K562 (cell line): ENCODE measurements at regions not wholly inside any gene's neighbourhood (a gene's known extent, or its start where the extent isn't known, plus 50 kb on each side); places are given as distances from the start of the nearest gene placed in this dataset.
A peak's percentile ranks its signal among the peaks of the same experiment; 100 is the strongest.

ENCODE experiments used
- ATAC-seq: fragments of 200-7000 bp; cut with Tn5 transposase; 3 replicates; pipeline ENCODE4 v1.9.1; 2020; ENCODE audit warnings: moderate library complexity
- BruUV-seq: library from RNA; stranded (reverse); fragments of 400-500 nt; replicated peaks from 2 replicates; lab custom pipeline; 2021; lab: Mats Ljungman, UMichigan
- CTCF ChIA-PET: fragments of 300-600 bp; formaldehyde crosslinking; extraction: SDS; loops from one replicate; lab custom pipeline; 2021; ENCODE audit warnings: low intra/inter-chr PET ratio; lab: Yijun Ruan, JAX
- POLR2A ChIA-PET: fragments of 300-600, 350-650 bp; sonication (Branson Sonifier 250); formaldehyde crosslinking; extraction: SDS; loops from one replicate; lab custom pipeline; 2021; ENCODE audit warnings: antibody characterized with exemption, inconsistent platforms; lab: Yijun Ruan, JAX
- DNase-seq, 4 experiments: peaks; one replicate each; pipeline versions ENCODE4 v3.0.0 to v3.0.0-alpha.2; 2011 to 2018; ENCODE audit warnings: low spot score in 3 of 4, mixed read lengths in 3 of 4; ENCODE audit errors: extremely low read depth in 1 of 4
- FAIRE-seq: peaks from 2 replicates; lab custom pipeline; 2011; peaks lifted over from hg19 to GRCh38; lab: Jason Lieb, UNC
- H2AFZ ChIP-seq: 2 replicates; pipeline ENCODE4 v1.6.0; 2011; ENCODE audit warnings: low read depth, low read length, control low read depth, inconsistent platforms
- H3K27ac ChIP-seq: fragments of 200-600 bp; 3 replicates; pipeline ENCODE4 v1.8.0; 2011; ENCODE audit warnings: low read depth, mild to moderate bottlenecking, control low read depth, inconsistent platforms, low read length, moderate library complexity, mixed read lengths; ENCODE audit errors: extremely low read depth
- H3K27me3 ChIP-seq, 2 experiments: fragments of 300-600 bp in 1 of 2; 2 replicates in 1 of 2; 3 replicates in 1 of 2; pipeline versions ENCODE4 v1.6.0 to v1.8.0; 2011; ENCODE audit warnings: inconsistent platforms in 2 of 2, low read length in 2 of 2, mild to moderate bottlenecking in 1 of 2, mixed read lengths in 1 of 2, moderate library complexity in 1 of 2; ENCODE audit not compliant: control insufficient read depth in 2 of 2, insufficient read depth in 2 of 2
- H3K36me3 ChIP-seq: fragments of 300-600 bp; 3 replicates; pipeline ENCODE4 v1.8.0; 2011; ENCODE audit warnings: mild to moderate bottlenecking, low read length, inconsistent platforms; ENCODE audit not compliant: control insufficient read depth, insufficient read depth
- H3K4me1 ChIP-seq, 2 experiments: fragments of 200-600 bp in 1 of 2; replicated peaks in 1 of 2; 2 replicates in 1 of 2; 3 replicates in 1 of 2; pipeline versions ENCODE4 v1.5.1 to v1.8.0; 2011; ENCODE audit warnings: inconsistent platforms in 2 of 2, low read length in 2 of 2, mild to moderate bottlenecking in 1 of 2, mixed read lengths in 1 of 2, moderate library complexity in 1 of 2; ENCODE audit not compliant: control insufficient read depth in 2 of 2, insufficient read depth in 2 of 2
- H3K4me2 ChIP-seq: 2 replicates; pipeline ENCODE4 v1.6.1; 2011; ENCODE audit warnings: low read length, control low read depth, inconsistent platforms, mixed read lengths; ENCODE audit not compliant: insufficient read depth
- H3K4me3 ChIP-seq: fragments of 200-600 bp; sonication (generic), shearing (Covaris generic); 2 replicates; pipeline ENCODE4 v1.5.1; 2016; ENCODE audit warnings: control low read depth, inconsistent platforms
- H3K79me2 ChIP-seq: fragments of 200-600 bp; 3 replicates; pipeline ENCODE4 v1.8.0; 2011; ENCODE audit warnings: low read length, inconsistent platforms; ENCODE audit not compliant: control insufficient read depth, insufficient read depth
- H3K9ac ChIP-seq, 2 experiments: 2 replicates each; pipeline versions ENCODE4 v1.6.0 to v1.6.1; 2011; ENCODE audit warnings: low read depth in 2 of 2, low read length in 2 of 2, control low read depth in 1 of 2, inconsistent platforms in 1 of 2, mild to moderate bottlenecking in 1 of 2, mixed read lengths in 1 of 2; ENCODE audit not compliant: insufficient read depth in 1 of 2
- H3K9me1 ChIP-seq: one replicate; pipeline ENCODE4 v1.6.0; 2011; ENCODE audit warnings: inconsistent platforms, mild to moderate bottlenecking, low read length, moderate library complexity; ENCODE audit not compliant: control insufficient read depth, insufficient read depth
- H3K9me3 ChIP-seq: replicated peaks from 2 replicates; pipeline ENCODE4 v1.5.1; 2011; ENCODE audit warnings: low read depth, low read length, inconsistent platforms; ENCODE audit not compliant: control insufficient read depth, insufficient read depth
- H4K20me1 ChIP-seq: replicated peaks from 2 replicates; pipeline ENCODE4 v1.6.1; 2011; ENCODE audit warnings: low read length, inconsistent platforms, mixed read lengths; ENCODE audit not compliant: control insufficient read depth, insufficient read depth
- C11orf30 ChIP-seq: fragments of 450-650 bp; IDR thresholded peaks from 2 replicates; pipeline ENCODE4 v1.6.1; 2016; ENCODE audit warnings: low read depth, mild to moderate bottlenecking
- E2F3 ChIP-seq: fragments of 250-450 bp; sonication (Bioruptor Pico); IDR thresholded peaks from 2 replicates; pipeline ENCODE4 v1.4.0; 2020; ENCODE audit warnings: mild to moderate bottlenecking
- EHMT2 ChIP-seq: fragments of 450-650 bp; IDR thresholded peaks from 2 replicates; pipeline ENCODE4 v1.6.1; 2018; ENCODE audit warnings: antibody characterized with exemption
- EWSR1 ChIP-seq: fragments of 450-650 bp; IDR thresholded peaks from 2 replicates; pipeline ENCODE4 v1.6.1; 2018; ENCODE audit warnings: borderline replicate concordance, mild to moderate bottlenecking, low read depth, moderate library complexity; ENCODE audit not compliant: partially characterized antibody
- HNRNPH1 ChIP-seq: fragments of 200-400 bp; formaldehyde crosslinking; optimal IDR thresholded peaks from 2 replicates; pipeline ENCODE3; 2017; ENCODE audit warnings: low read depth, mild to moderate bottlenecking, low read length, moderate library complexity
- MAFF ChIP-seq: IDR thresholded peaks from 2 replicates; pipeline ENCODE4 v1.6.1; 2012; ENCODE audit warnings: low read length, improper control_type of control experiment
- MAFG ChIP-seq: fragments of 450-650 bp; conservative IDR thresholded peaks from 2 replicates; pipeline ENCODE4 v1.6.1; 2016; ENCODE audit warnings: missing genetic modification characterization, missing compliant biosample characterization
- PHF21A ChIP-seq: fragments of 450-650 bp; IDR thresholded peaks from 2 replicates; pipeline ENCODE4 v1.6.1; 2017; ENCODE audit warnings: low read depth, borderline replicate concordance
- ZBTB34 ChIP-seq: fragments of 250-450 bp; sonication (Bioruptor Pico); IDR thresholded peaks from 2 replicates; pipeline ENCODE4 v1.8.0; 2021; ENCODE audit warnings: mild to moderate bottlenecking, moderate library complexity
- ZNF316 ChIP-seq: fragments of 450-650 bp; IDR thresholded peaks from 2 replicates; pipeline ENCODE4 v1.6.1; 2016
- WGBS: fragments of 100-300 bp; shearing (Covaris generic); methylation state at CpG from one replicate; pipeline ENCODE4 v1.1.6; 2016; ENCODE audit warnings: low coverage, mixed read lengths; ENCODE audit not compliant: insufficient coverage; ENCODE audit errors: missing lambda C conversion rate; 5-methylcytosine and 5-hydroxymethylcytosine counted together
- in situ Hi-C: fragments of 300-500 bp; cut with MboI; formaldehyde crosslinking; loops from 4 replicates; pipeline ENCODE4 v1.15.0; 2018; ENCODE audit warnings: inconsistent platforms, mixed read lengths
- intact Hi-C: fragments of 100-400 bp; cut with micrococcal nuclease; formaldehyde crosslinking; loops from 2 replicates; pipeline ENCODE4 v1.14.2; 2022
- TF ChIP-seq, protein P1 (sequence below), 2 experiments: fragments of 450-650 bp; conservative IDR thresholded peaks; 2 replicates each; pipeline ENCODE4 v1.6.1; 2017; ENCODE audit warnings: mild to moderate bottlenecking in 2 of 2, moderate library complexity in 2 of 2
- TF ChIP-seq, protein P2 (sequence below): fragments of 250-450 bp; sonication (Bioruptor Pico); IDR thresholded peaks from 2 replicates; pipeline ENCODE4 v1.4.0; 2020; ENCODE audit warnings: mild to moderate bottlenecking, moderate library complexity

- in situ Hi-C loops (no loop called here), intact Hi-C loops (no loop called here)
- ChIA-PET POLR2A (no interaction called here), CTCF (no interaction called here)
- Histone ChIP-seq H3K9ac (no peak overlapping the region), H3K4me2 (0 out of 2 replicates have a peak overlapping the region, but pooled peaks have one; percentile 8), H3K27me3 (no peaks in the 10 kb centered on the region), H2AFZ (no peak overlapping the region), H3K9me3 (no peaks in the 10 kb centered on the region), H3K4me3 (no peak overlapping the region), H3K27ac (no peak overlapping the region), H4K20me1 (no peaks in the 10 kb centered on the region), H3K9me1 (no peaks in the 10 kb centered on the region), H3K4me1 (no peaks in the 10 kb centered on the region), H3K79me2 (no peaks in the 10 kb centered on the region), H3K36me3 (no peaks in the 10 kb centered on the region)
- FAIRE-seq (no peak), ATAC-seq (no peak), DNase-seq (no peak)
- TF ChIP-seq ZNF316 (peak; percentile 39; the same call in 1 of the 2 replicates), EWSR1 (no peak), MAFG (tag) (peak; percentile 61), MAFF (0 out of 2 replicates have a peak, but pooled peaks have one; percentile 6), HNRNPH1 (no peak), C11orf30 (peak; percentile 18; the same call in 1 of the 2 replicates)
- no TSS peak for BruUV-seq
- WGBS: 0% methylated on average over 2 of the region's 2 CpGs
Measured at GRCh38 chr3:21330293-21330692, 420.7 kb downstream of the ZNF385D start.

GRCh38 chr3:21328711-21329390, 422.2 kb downstream of the ZNF385D start:
- ChIA-PET POLR2A (no interaction called here), CTCF (no interaction called here)
- Histone ChIP-seq H3K4me2 (no peak overlapping the region), H3K4me3 (no peak overlapping the region), H3K9me3 (no peaks in the 10 kb centered on the region), H3K9ac (no peak overlapping the region), H3K27ac (no peak overlapping the region), H4K20me1 (no peaks in the 10 kb centered on the region), H3K79me2 (no peaks in the 10 kb centered on the region), H3K4me1 (no peaks in the 10 kb centered on the region), H2AFZ (no peak overlapping the region), H3K27me3 (no peaks in the 10 kb centered on the region), H3K9me1 (no peaks in the 10 kb centered on the region), H3K36me3 (no peaks in the 10 kb centered on the region)
- FAIRE-seq (no peak), DNase-seq (no peak), ATAC-seq (no peak)
- BruUV-seq: no TSS peak
- in situ Hi-C loops (no loop called here), intact Hi-C loops (no loop called here)
- 36% methylated on average over 11 of the region's 11 CpGs for WGBS
- TF ChIP-seq ZBTB34 (CRISPR knock-in tag) (no peak), EHMT2 (no peak), PHF21A (no peak), E2F3 (CRISPR knock-in tag) (no peak), ZNF316 (no peak)
- TF ChIP-seq, protein P1, sequence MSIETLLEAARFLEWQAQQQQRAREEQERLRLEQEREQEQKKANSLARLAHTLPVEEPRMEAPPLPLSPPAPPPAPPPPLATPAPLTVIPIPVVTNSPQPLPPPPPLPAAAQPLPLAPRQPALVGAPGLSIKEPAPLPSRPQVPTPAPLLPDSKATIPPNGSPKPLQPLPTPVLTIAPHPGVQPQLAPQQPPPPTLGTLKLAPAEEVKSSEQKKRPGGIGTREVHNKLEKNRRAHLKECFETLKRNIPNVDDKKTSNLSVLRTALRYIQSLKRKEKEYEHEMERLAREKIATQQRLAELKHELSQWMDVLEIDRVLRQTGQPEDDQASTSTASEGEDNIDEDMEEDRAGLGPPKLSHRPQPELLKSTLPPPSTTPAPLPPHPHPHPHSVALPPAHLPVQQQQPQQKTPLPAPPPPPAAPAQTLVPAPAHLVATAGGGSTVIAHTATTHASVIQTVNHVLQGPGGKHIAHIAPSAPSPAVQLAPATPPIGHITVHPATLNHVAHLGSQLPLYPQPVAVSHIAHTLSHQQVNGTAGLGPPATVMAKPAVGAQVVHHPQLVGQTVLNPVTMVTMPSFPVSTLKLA (conservative IDR thresholded peaks at IDR 0.05): no peak
- TF ChIP-seq, protein P2, sequence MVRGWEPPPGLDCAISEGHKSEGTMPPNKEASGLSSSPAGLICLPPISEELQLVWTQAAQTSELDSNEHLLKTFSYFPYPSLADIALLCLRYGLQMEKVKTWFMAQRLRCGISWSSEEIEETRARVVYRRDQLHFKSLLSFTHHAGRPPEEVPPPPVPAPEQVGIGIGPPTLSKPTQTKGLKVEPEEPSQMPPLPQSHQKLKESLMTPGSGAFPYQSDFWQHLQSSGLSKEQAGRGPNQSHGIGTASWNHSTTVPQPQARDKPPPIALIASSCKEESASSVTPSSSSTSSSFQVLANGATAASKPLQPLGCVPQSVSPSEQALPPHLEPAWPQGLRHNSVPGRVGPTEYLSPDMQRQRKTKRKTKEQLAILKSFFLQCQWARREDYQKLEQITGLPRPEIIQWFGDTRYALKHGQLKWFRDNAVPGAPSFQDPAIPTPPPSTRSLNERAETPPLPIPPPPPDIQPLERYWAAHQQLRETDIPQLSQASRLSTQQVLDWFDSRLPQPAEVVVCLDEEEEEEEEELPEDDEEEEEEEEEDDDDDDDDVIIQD (CRISPR knock-in tag): no peak
